Stomach (tissue), 8 donors: ENCODE measurements at regions not wholly inside any gene's neighbourhood (a gene's known extent, or its start where the extent isn't known, plus 50 kb on each side); places are given as distances from the start of the nearest gene placed in this dataset.

ENCODE experiments used
- DNase-seq, 2 donors: peaks; one replicate each; pipeline versions ENCODE4 v3.0.0 to v3.0.0-alpha.2; 2013 to 2019
- H3K27ac ChIP-seq, 5 donors: fragments of 200-600 bp in 4 of 5; sonication (generic) in 4 of 5; one replicate each; pipeline ENCODE4 v1.5.1; 2013 to 2019; ENCODE audit warnings: mild to moderate bottlenecking in 1 of 5, moderate library complexity in 1 of 5
- H3K27me3 ChIP-seq, 3 donors: fragments of 200-600 bp; sonication (generic); one replicate each; pipeline ENCODE4 v1.5.1; 2017 to 2019; ENCODE audit warnings: mixed run types in 1 of 3
- H3K36me3 ChIP-seq, 4 donors: fragments of 200-600 bp; sonication (generic); 1 replicate in 3 of 4; 2 replicates in 1 of 4; pipeline ENCODE4 v1.5.1; 2016 to 2019
- H3K4me1 ChIP-seq, 4 donors: fragments of 200-600 bp; sonication (generic); one replicate each; pipeline ENCODE4 v1.5.1; 2016 to 2019
- H3K4me3 ChIP-seq, 4 donors: fragments of 200-600 bp; sonication (generic) in 3 of 4; one replicate each; pipeline ENCODE4 v1.5.1; 2016 to 2019; ENCODE audit warnings: mild to moderate bottlenecking in 1 of 4
- H3K9me3 ChIP-seq, 4 donors: fragments of 200-600 bp; sonication (generic); one replicate each; pipeline ENCODE4 v1.5.1; 2016 to 2019
- EP300 ChIP-seq: sonication (generic); formaldehyde crosslinking; IDR thresholded peaks from one replicate; pipeline ENCODE4 v1.6.1; 2017; ENCODE audit warnings: antibody characterized with exemption
- POLR2A ChIP-seq, 4 donors: fragments of 450-650 bp; IDR thresholded peaks; one replicate each; pipeline ENCODE4 v1.6.1; 2016; ENCODE audit warnings: antibody characterized with exemption in 4 of 4, control low read depth in 2 of 4, mild to moderate bottlenecking in 1 of 4, moderate library complexity in 1 of 4
- POLR2AphosphoS5 ChIP-seq, 3 donors: sonication (generic); formaldehyde crosslinking; IDR thresholded peaks; one replicate each; pipeline ENCODE4 v1.6.1; 2016; ENCODE audit warnings: antibody characterized with exemption in 3 of 3
- WGBS, 5 donors: extraction: QIAGEN DNeasy Blood & Tissue Kit in 3 of 5; methylation state at CpG; one replicate each; pipeline versions ENCODE4 v1.1.5 to v1.1.7; 2013 to 2018; 5-methylcytosine and 5-hydroxymethylcytosine counted together
- intact Hi-C: fragments of 100-400 bp; cut with DNase I; formaldehyde crosslinking; loops from one replicate; pipeline ENCODE4 v1.15.1; 2023; ENCODE audit warnings: low total_unique reads
- TF ChIP-seq, protein P1 (sequence below), 7 experiments: fragments of 450-650 bp in 4 of 7; fragments of 200-600 bp in 3 of 7; sonication (generic) in 3 of 7; IDR thresholded peaks; one replicate each; pipeline ENCODE4 v1.5.1; 2016 to 2019; ENCODE audit warnings: antibody characterized with exemption in 7 of 7, control low read depth in 2 of 7, mild to moderate bottlenecking in 1 of 7
- donor health status: healthy with polysubstance abuse.
- donor health status: Bipolar disorder and iron deficiency.
- donor health status: healthy.

DNA sequence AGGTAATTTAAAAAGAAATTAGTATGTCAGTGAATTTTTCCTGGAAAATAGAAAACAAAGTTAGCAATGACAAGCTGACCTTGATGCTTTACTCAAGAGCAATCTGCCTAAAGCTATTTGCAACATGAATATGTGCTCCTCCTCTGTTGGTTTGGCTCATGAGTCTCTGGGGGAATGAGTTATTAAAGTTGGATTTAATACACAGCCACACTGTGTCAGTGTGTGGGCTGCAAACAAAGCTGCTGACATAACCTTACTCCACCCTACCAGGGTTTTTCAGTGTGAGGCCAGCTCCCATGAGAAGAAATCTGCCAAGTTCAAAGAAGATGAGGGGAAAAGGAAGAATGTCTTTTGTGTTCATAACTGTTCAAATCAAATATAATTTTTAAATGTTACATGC, 280.5 kb downstream of the TLL1 start:
- Histone ChIP-seq H3K4me3 (no peak overlapping the region), H3K4me1 (no peaks in the 10 kb centered on the region), H3K27ac (no peak overlapping the region), H3K9me3 (no peaks in the 10 kb centered on the region), H3K36me3 (no peaks in the 10 kb centered on the region), H3K27me3 (no peaks in the 10 kb centered on the region)
- intact Hi-C loops: no loop called here
- TF ChIP-seq POLR2A (IDR thresholded peaks at IDR 0.05) (no peak), EP300 (no peak), POLR2AphosphoS5 (IDR thresholded peaks at IDR 0.05) (no peak)
- TF ChIP-seq, protein P1, sequence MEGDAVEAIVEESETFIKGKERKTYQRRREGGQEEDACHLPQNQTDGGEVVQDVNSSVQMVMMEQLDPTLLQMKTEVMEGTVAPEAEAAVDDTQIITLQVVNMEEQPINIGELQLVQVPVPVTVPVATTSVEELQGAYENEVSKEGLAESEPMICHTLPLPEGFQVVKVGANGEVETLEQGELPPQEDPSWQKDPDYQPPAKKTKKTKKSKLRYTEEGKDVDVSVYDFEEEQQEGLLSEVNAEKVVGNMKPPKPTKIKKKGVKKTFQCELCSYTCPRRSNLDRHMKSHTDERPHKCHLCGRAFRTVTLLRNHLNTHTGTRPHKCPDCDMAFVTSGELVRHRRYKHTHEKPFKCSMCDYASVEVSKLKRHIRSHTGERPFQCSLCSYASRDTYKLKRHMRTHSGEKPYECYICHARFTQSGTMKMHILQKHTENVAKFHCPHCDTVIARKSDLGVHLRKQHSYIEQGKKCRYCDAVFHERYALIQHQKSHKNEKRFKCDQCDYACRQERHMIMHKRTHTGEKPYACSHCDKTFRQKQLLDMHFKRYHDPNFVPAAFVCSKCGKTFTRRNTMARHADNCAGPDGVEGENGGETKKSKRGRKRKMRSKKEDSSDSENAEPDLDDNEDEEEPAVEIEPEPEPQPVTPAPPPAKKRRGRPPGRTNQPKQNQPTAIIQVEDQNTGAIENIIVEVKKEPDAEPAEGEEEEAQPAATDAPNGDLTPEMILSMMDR (IDR thresholded peaks at IDR 0.05): no peak
- peak in 1 of 2 donors; percentile 52 for DNase-seq

DNA sequence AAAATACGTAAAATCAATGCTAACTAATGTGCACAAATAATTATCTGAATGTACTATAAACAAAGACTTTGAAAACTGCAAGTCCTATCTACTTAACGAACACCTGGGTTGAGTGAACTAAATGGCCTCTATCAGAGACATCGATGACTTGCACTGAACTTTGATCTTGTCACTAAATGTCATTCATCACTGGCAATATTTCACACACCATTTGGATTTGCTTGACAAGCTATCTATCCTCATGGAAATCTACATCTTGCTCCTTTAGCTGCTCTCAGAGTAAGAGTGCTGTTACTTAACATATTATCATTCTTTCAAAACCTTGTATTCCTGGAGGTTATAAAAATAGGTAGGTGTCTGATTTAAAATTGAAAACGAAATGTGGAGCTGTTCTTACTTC, 289.3 kb downstream of the TLL1 start:
- TF ChIP-seq, protein P1 (IDR thresholded peaks at IDR 0.05): no peak
- TF ChIP-seq POLR2AphosphoS5 (IDR thresholded peaks at IDR 0.05) (no peak), EP300 (no peak), POLR2A (IDR thresholded peaks at IDR 0.05) (no peak)
- H3K4me3 ChIP-seq: no peak overlapping the region
- H3K27ac ChIP-seq: no peak overlapping the region
- H3K36me3 ChIP-seq: no peaks in the 10 kb centered on the region
- H3K9me3 ChIP-seq: no peaks in the 10 kb centered on the region
- WGBS, 5 donors: 32 to 46% (median 34%) methylated on average over 4 of the region's 4 CpGs
- H3K4me1 ChIP-seq: no peaks in the 10 kb centered on the region
- intact Hi-C loops: no loop called here
- no peak for DNase-seq
- no peaks in the 10 kb centered on the region for H3K27me3 ChIP-seq

DNA sequence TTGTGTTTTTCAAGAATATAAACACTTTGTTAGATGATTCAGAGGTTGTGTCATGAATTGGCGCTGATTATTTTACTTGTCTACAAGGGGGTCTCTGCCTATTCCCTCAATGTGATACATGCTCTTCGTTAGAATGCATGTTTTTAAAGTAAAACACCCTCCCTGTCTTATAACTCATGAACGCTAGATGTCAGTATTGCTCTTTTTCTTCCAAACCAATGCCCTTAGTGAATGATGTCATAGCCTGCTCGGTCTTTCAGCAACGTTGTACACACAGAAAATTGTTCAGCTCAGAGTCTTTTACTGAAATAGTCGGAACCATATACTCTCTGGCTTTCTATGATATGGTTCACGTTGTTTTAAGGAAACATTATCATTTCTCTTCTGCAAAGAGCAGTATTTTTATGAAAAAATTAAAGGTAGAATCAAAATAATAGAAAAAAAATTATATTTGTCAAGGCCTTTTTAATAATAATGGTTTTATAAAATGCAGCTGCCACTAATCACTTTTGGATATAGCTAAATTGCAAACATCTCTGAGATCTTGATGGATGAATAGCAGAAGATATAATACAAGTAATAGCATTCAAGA, 292.9 kb downstream of the TLL1 start:
- H3K4me3 ChIP-seq: no peak overlapping the region
- TF ChIP-seq, protein P1 (IDR thresholded peaks at IDR 0.05): peak in 5 of 7 experiments; percentile 27 to 68 (median 51)
- no peak for TF ChIP-seq POLR2AphosphoS5 (IDR thresholded peaks at IDR 0.05)
- no peak for TF ChIP-seq POLR2A (IDR thresholded peaks at IDR 0.05)
- no peaks in the 10 kb centered on the region for H3K36me3 ChIP-seq
- peak in 1 of 2 donors; percentile 87 for DNase-seq
- WGBS, 5 donors: 0 to 2% (median 1%) methylated on average over 7 of the region's 7 CpGs
- H3K4me1 ChIP-seq: no peaks in the 10 kb centered on the region
- no peaks in the 10 kb centered on the region for H3K9me3 ChIP-seq
- H3K27ac ChIP-seq: no peak overlapping the region
- intact Hi-C loops: loop anchor here (5.0 kb wide), 1 partner anchor 426 kb away; no protein-coding TSS in a partner anchor
- H3K27me3 ChIP-seq: no peaks in the 10 kb centered on the region

DNA sequence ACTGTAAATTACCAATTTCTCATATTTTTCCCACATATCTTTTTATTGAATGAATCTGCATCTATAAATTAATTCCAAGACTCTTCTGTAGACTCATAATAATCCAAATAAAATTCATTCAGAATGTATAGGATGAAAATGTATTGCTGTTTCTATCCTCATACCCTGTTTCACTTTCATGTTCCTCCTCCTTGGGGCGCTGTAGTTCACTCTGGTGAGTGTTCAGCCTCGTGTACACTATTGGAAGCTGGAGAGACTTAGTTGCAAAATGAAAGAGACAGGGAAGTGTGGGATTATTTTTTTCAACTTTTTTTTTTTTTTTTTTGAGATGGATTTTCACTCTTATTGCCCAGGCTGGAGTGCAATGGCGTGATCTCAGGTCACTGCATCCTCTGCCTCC, 296.1 kb downstream of the TLL1 start:
- H3K27me3 ChIP-seq: no peaks in the 10 kb centered on the region
- H3K27ac ChIP-seq: no peak overlapping the region
- H3K4me3 ChIP-seq: no peak overlapping the region
- WGBS, 5 donors: 45 to 61% (median 53%) methylated on average over 3 of the region's 3 CpGs
- intact Hi-C loops: loop anchor here (5.0 kb wide), 1 partner anchor 423 kb away; no protein-coding TSS in a partner anchor
- H3K9me3 ChIP-seq: peaks cover 0 to 9% (median 0%) of the 10 kb centered on the region in 4 donors
- no peaks in the 10 kb centered on the region for H3K4me1 ChIP-seq
- no peak for DNase-seq
- no peaks in the 10 kb centered on the region for H3K36me3 ChIP-seq
- TF ChIP-seq, protein P1 (IDR thresholded peaks at IDR 0.05): no peak
- TF ChIP-seq EP300 (no peak), POLR2A (IDR thresholded peaks at IDR 0.05) (no peak), POLR2AphosphoS5 (IDR thresholded peaks at IDR 0.05) (no peak)
